Mesothelial cell of epicardium (in vitro differentiated cells): ENCODE measurements at regions not wholly inside any gene's neighbourhood (a gene's known extent, or its start where the extent isn't known, plus 50 kb on each side); places are given as distances from the start of the nearest gene placed in this dataset.

ENCODE experiments used
- DNase-seq, 2 experiments: peaks; one replicate each; pipeline ENCODE4 v3.0.0; 2021; ENCODE audit warnings: low spot score in 2 of 2; ENCODE audit not compliant: unreplicated experiment in 2 of 2
- H3K27ac Mint-ChIP-seq: 2 replicates; pipeline ENCODE4 v1.8.0; 2021; ENCODE audit warnings: mixed read lengths
- H3K27me3 Mint-ChIP-seq: 2 replicates; pipeline ENCODE4 v1.8.0; 2021; ENCODE audit warnings: low read depth, mixed read lengths
- H3K36me3 Mint-ChIP-seq: 2 replicates; pipeline ENCODE4 v1.8.0; 2021; ENCODE audit warnings: mixed read lengths
- H3K4me1 Mint-ChIP-seq: 2 replicates; pipeline ENCODE4 v1.8.0; 2021; ENCODE audit warnings: mixed read lengths
- H3K4me3 Mint-ChIP-seq: 2 replicates; pipeline ENCODE4 v1.8.0; 2021; ENCODE audit warnings: mild to moderate bottlenecking, moderate library complexity, mixed read lengths
- H3K9me3 Mint-ChIP-seq: 2 replicates; pipeline ENCODE4 v1.8.0; 2021; ENCODE audit warnings: mixed read lengths
- TF ChIP-seq, protein P1 (sequence below): fragments of 200-600 bp; sonication (generic); IDR thresholded peaks from one replicate; pipeline ENCODE4 v1.5.0; 2021; ENCODE audit warnings: antibody characterized with exemption; ENCODE audit not compliant: unreplicated experiment

GRCh38 chr5:87095787-87096186, 171.9 kb upstream of the RASA1 start:
- DNase-seq = no peak
- no peak overlapping the region for H3K27ac Mint-ChIP-seq
- H3K36me3 Mint-ChIP-seq = no peaks in the 10 kb centered on the region
- H3K27me3 Mint-ChIP-seq = peaks cover 2% of the 10 kb centered on the region
- no peaks in the 10 kb centered on the region for H3K9me3 Mint-ChIP-seq
- H3K4me1 Mint-ChIP-seq = peaks cover 10% of the 10 kb centered on the region
- TF ChIP-seq, protein P1, sequence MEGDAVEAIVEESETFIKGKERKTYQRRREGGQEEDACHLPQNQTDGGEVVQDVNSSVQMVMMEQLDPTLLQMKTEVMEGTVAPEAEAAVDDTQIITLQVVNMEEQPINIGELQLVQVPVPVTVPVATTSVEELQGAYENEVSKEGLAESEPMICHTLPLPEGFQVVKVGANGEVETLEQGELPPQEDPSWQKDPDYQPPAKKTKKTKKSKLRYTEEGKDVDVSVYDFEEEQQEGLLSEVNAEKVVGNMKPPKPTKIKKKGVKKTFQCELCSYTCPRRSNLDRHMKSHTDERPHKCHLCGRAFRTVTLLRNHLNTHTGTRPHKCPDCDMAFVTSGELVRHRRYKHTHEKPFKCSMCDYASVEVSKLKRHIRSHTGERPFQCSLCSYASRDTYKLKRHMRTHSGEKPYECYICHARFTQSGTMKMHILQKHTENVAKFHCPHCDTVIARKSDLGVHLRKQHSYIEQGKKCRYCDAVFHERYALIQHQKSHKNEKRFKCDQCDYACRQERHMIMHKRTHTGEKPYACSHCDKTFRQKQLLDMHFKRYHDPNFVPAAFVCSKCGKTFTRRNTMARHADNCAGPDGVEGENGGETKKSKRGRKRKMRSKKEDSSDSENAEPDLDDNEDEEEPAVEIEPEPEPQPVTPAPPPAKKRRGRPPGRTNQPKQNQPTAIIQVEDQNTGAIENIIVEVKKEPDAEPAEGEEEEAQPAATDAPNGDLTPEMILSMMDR = no peak
- no peak overlapping the region for H3K4me3 Mint-ChIP-seq

DNA sequence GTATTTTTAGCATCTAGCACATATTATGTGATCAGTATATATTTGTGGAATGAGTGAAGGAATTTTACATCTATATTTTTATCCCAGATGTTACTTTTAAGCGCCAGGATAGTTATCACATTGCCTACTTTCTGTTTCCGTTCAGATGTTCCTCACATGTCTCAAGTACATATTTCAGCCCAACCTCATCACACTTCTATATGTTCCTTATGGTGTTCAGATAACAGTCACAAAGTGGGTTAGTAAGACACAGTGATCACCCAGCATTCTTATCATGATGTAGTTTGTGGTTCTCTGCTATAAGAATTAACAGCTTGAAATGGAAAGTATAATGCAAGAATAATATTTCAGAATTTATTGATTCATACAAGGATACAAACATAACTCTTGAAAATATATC, 170.0 kb upstream of the RASA1 start:
- H3K4me1 Mint-ChIP-seq = peaks cover 10% of the 10 kb centered on the region
- no peak overlapping the region for H3K4me3 Mint-ChIP-seq
- H3K27me3 Mint-ChIP-seq = peaks cover 2% of the 10 kb centered on the region
- H3K27ac Mint-ChIP-seq = no peak overlapping the region
- TF ChIP-seq, protein P1 = no peak
- DNase-seq = no peak
- H3K9me3 Mint-ChIP-seq = no peaks in the 10 kb centered on the region
- H3K36me3 Mint-ChIP-seq = no peaks in the 10 kb centered on the region

- no peaks in the 10 kb centered on the region for H3K9me3 Mint-ChIP-seq
- TF ChIP-seq, protein P1 = no peak
- H3K4me1 Mint-ChIP-seq = peaks cover 11% of the 10 kb centered on the region
- H3K4me3 Mint-ChIP-seq = no peak overlapping the region
- H3K36me3 Mint-ChIP-seq = no peaks in the 10 kb centered on the region
- peaks cover 2% of the 10 kb centered on the region for H3K27me3 Mint-ChIP-seq
- H3K27ac Mint-ChIP-seq = peak overlapping the region; percentile 14
- no peak for DNase-seq
Measured at GRCh38 chr5:87099291-87099839, 168.3 kb upstream of the RASA1 start.

DNA sequence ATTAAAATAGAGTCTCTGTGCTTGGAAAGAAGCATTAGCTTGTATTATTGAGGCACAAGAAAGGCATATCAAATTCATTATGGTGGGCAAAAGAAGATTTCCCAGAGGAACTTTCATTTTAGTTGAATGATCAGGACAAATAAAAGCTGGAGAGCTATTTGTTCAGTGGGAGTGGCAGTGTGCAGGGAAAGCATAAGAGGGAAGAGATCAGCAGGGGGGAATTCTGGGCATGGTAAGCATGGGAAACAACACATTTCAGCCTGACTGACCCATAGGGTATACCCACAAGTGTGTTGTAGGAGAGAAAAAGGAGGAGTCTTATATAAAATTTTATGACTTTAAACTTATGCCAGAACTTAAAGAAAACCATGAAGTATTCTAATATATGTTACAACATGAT, 167.7 kb upstream of the RASA1 start:
- peaks cover 2% of the 10 kb centered on the region for H3K27me3 Mint-ChIP-seq
- no peak for DNase-seq
- H3K9me3 Mint-ChIP-seq = peaks cover under 1% of the 10 kb centered on the region
- no peaks in the 10 kb centered on the region for H3K36me3 Mint-ChIP-seq
- no peak overlapping the region for H3K27ac Mint-ChIP-seq
- TF ChIP-seq, protein P1 = no peak
- peaks cover 11% of the 10 kb centered on the region for H3K4me1 Mint-ChIP-seq
- no peak overlapping the region for H3K4me3 Mint-ChIP-seq

GRCh38 chr5:87101321-87101720, 166.4 kb upstream of the RASA1 start:
- DNase-seq = no peak
- Mint-ChIP-seq H3K27me3 (peaks cover 2% of the 10 kb centered on the region), H3K4me1 (peaks cover 11% of the 10 kb centered on the region), H3K4me3 (no peak overlapping the region), H3K9me3 (peaks cover 5% of the 10 kb centered on the region), H3K27ac (no peak overlapping the region), H3K36me3 (peaks cover 2% of the 10 kb centered on the region)
- TF ChIP-seq, protein P1 = no peak

DNA sequence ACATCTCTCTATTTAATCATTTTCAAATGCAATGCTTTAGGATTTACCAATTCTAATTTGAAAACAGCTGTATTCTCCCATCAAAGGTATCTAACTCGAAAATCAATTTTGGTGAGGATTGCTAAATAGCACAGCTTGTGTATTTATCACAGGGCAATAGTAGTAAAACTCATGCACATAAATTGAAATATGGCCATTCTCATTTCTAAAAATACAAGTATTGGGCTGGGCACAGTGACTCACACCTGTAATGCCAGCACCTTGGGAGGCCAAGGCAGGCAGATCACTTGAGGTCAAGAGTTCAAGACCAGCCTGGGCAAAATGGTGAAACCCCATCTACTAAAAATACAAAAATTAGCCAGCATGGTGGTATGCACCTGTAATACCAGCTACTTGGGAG, 164.8 kb upstream of the RASA1 start:
- H3K27me3 Mint-ChIP-seq = no peaks in the 10 kb centered on the region
- TF ChIP-seq, protein P1 = no peak
- no peak overlapping the region for H3K27ac Mint-ChIP-seq
- H3K9me3 Mint-ChIP-seq = peaks cover 5% of the 10 kb centered on the region
- peaks cover 11% of the 10 kb centered on the region for H3K4me1 Mint-ChIP-seq
- no peak overlapping the region for H3K4me3 Mint-ChIP-seq
- H3K36me3 Mint-ChIP-seq = peaks cover 2% of the 10 kb centered on the region
- no peak for DNase-seq
